ENCODE measurements at regions not wholly inside any gene's neighbourhood (a gene's known extent, or its start where the extent isn't known, plus 50 kb on each side); places are given as distances from the start of the nearest gene placed in this dataset.

- H3F3A ChIP-seq (ENCODE audit: low read depth) = no peaks in the 10 kb centered on the region
- no peaks in the 10 kb centered on the region for H3K79me2 ChIP-seq (ENCODE audit: insufficient read depth, low read length)
- TF ChIP-seq EZH2phosphoT487 (IDR thresholded peaks at IDR 0.05; ENCODE audit: borderline replicate concordance) (no peak), CTCF (conservative IDR thresholded peaks at IDR 0.05; ENCODE audit: low read length) (no peak)
- H3K9me3 ChIP-seq (ENCODE audit: insufficient read depth, low read depth, low read length) = 0 out of 2 replicates have a peak, but pooled peaks cover 5% of the 10 kb centered on the region
- no peak overlapping the region for H2AFZ ChIP-seq (ENCODE audit: low read length)
- peaks cover 3% of the 10 kb centered on the region for H3K4me1 ChIP-seq (ENCODE audit: insufficient read depth, low read length, poor library complexity, severe bottlenecking)
- H3K27me3 ChIP-seq (ENCODE audit: insufficient read depth, low read length, poor library complexity, severe bottlenecking) = no peaks in the 10 kb centered on the region
- H3K36me3 ChIP-seq (ENCODE audit: insufficient read depth, low read length) = no peaks in the 10 kb centered on the region
- no peak overlapping the region for H3K4me3 ChIP-seq (ENCODE audit: low read length, poor library complexity, severe bottlenecking)
- no peaks in the 10 kb centered on the region for H3K9me2 ChIP-seq (replicated peaks; ENCODE audit: low read depth, low read length)
- no peak overlapping the region for H3K9ac ChIP-seq (ENCODE audit: low read depth, low read length, poor library complexity, severe bottlenecking)
- H3K4me2 ChIP-seq (ENCODE audit: low read depth, low read length, poor library complexity, severe bottlenecking) = no peak overlapping the region
- H4K20me1 ChIP-seq (ENCODE audit: insufficient read depth, low read length, poor library complexity, severe bottlenecking) = no peaks in the 10 kb centered on the region
Observed at GRCh38 chr14:38111046-38111445, 96.7 kb upstream of the SSTR1 start.

- Histone ChIP-seq H4K20me1 (ENCODE audit: insufficient read depth, low read length, poor library complexity, severe bottlenecking) (no peaks in the 10 kb centered on the region), H3K9me2 (replicated peaks; ENCODE audit: low read depth, low read length) (no peaks in the 10 kb centered on the region), H2AFZ (ENCODE audit: low read length) (no peak overlapping the region), H3K79me2 (ENCODE audit: insufficient read depth, low read length) (no peaks in the 10 kb centered on the region), H3K4me1 (ENCODE audit: insufficient read depth, low read length, poor library complexity, severe bottlenecking) (no peaks in the 10 kb centered on the region), H3K9ac (ENCODE audit: low read depth, low read length, poor library complexity, severe bottlenecking) (no peak overlapping the region), H3K9me3 (ENCODE audit: insufficient read depth, low read depth, low read length) (no peaks in the 10 kb centered on the region), H3F3A (ENCODE audit: low read depth) (no peaks in the 10 kb centered on the region), H3K36me3 (ENCODE audit: insufficient read depth, low read length) (no peaks in the 10 kb centered on the region), H3K4me3 (ENCODE audit: low read length, poor library complexity, severe bottlenecking) (no peak overlapping the region), H3K4me2 (ENCODE audit: low read depth, low read length, poor library complexity, severe bottlenecking) (no peak overlapping the region), H3K27me3 (ENCODE audit: insufficient read depth, low read length, poor library complexity, severe bottlenecking) (no peaks in the 10 kb centered on the region)
- TF ChIP-seq EZH2phosphoT487 (IDR thresholded peaks at IDR 0.05; ENCODE audit: borderline replicate concordance) (no peak), CTCF (conservative IDR thresholded peaks at IDR 0.05; ENCODE audit: low read length) (no peak)
Observed at GRCh38 chr14:38113546-38113945, 94.2 kb upstream of the SSTR1 start.

GRCh38 chr14:38116895-38117294 lies 90.8 kb upstream of the SSTR1 start:
- no peak overlapping the region for H3K4me2 ChIP-seq (ENCODE audit: low read depth, low read length, poor library complexity, severe bottlenecking)
- TF ChIP-seq CTCF (conservative IDR thresholded peaks at IDR 0.05; ENCODE audit: low read length) (no peak), EZH2phosphoT487 (IDR thresholded peaks at IDR 0.05; ENCODE audit: borderline replicate concordance) (no peak)
- H3F3A ChIP-seq (ENCODE audit: low read depth) = no peaks in the 10 kb centered on the region
- no peaks in the 10 kb centered on the region for H3K27me3 ChIP-seq (ENCODE audit: insufficient read depth, low read length, poor library complexity, severe bottlenecking)
- no peak overlapping the region for H3K4me3 ChIP-seq (ENCODE audit: low read length, poor library complexity, severe bottlenecking)
- H3K9ac ChIP-seq (ENCODE audit: low read depth, low read length, poor library complexity, severe bottlenecking) = no peak overlapping the region
- peaks cover 23% of the 10 kb centered on the region for H3K4me1 ChIP-seq (ENCODE audit: insufficient read depth, low read length, poor library complexity, severe bottlenecking)
- H2AFZ ChIP-seq (ENCODE audit: low read length) = no peak overlapping the region
- peaks cover 3% of the 10 kb centered on the region; the same call in 1 of the 2 replicates for H3K9me3 ChIP-seq (ENCODE audit: insufficient read depth, low read depth, low read length)
- no peaks in the 10 kb centered on the region for H3K9me2 ChIP-seq (replicated peaks; ENCODE audit: low read depth, low read length)
- no peaks in the 10 kb centered on the region for H3K79me2 ChIP-seq (ENCODE audit: insufficient read depth, low read length)
- no peaks in the 10 kb centered on the region for H3K36me3 ChIP-seq (ENCODE audit: insufficient read depth, low read length)
- H4K20me1 ChIP-seq (ENCODE audit: insufficient read depth, low read length, poor library complexity, severe bottlenecking) = no peaks in the 10 kb centered on the region

Measured in Loucy (cell line).